ENCODE measurements at regions not wholly inside any gene's neighbourhood (a gene's known extent, or its start where the extent isn't known, plus 50 kb on each side); places are given as distances from the start of the nearest gene placed in this dataset.

DNA sequence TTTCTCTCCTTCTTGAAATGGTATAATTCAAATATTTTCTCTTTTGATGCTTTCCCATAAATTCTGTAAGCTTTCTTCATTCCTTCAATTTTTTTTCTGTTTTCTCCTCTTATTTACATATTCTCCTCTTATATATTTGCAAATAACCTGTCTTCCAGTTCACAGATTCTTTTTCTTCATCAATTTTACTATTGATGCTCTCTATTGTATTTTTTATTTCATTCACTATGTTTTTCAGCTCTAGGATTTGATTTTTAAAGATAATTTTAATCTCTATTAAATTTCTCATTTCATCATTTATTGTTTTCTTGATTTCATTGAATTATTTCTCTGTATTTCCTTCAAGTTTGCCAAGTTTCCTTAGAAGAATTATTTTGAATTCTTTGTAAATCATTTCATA, 54.0 kb upstream of the PRPS1L1 start:
- no peak for DNase-seq (ENCODE audit: low read depth)

DNA sequence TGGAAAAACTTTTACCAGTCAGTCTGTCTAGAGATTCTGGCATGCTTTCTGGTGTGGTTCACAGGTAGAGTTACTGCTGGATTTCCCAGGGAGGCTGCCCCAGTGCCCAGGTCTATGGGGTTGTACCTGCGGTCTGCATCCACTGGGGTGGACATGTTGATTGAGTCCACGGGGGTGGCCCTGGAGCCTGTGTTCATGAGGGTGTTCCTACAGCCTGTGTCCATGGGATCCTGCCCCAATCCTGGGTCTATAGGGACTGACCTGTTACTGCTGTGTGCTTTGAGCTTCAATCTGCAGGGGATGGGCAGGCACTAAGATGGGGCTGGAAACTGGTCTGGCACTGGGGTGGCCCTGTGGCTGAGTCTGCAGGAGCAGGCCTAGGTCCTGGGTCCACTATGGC, 54.5 kb upstream of the PRPS1L1 start:
- DNase-seq (ENCODE audit: low read depth): no peak

DNA sequence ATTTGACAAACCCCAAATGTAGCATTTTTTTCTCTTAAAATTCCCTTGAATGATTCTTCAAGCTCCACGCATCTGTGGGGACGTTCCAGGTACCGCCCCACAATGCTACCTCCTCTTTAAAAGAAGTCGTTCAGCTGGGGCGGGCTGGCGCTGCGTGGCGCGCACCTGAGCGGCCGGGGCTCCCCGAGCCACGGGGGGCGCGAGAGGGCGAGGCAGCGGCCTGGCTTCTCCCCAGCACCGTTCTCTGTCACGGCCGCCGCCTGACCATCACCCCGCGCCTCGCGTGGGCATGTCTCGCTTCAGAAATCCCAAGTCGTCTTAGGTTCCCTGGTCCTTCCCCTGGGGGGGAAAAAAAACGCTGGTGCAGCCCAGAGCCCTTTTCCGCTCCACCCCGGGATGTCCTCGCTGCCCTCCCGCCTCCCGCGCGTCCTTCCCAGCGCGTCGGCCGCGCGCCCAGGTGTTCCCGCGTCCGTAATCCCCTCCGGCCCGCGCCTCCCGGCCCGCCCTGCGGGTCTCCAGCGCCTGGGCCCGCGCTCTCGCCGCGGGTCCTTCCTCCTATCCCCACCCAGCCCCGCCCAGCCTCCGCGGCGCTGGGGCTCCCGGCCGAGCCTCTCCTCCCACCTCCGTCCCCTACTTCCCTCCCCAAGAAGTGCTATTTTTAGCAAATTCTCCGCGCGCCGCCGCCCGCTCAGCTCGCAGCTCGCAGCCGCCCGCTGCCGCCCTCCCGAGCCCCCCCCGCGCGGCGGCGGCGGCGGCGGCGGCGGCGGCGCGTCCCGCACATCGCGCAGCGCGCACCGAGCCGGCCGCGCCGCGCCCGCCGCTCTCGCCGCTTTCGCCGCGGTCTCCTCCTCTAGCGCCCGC, 58.7 kb upstream of the PRPS1L1 start:
- peak; percentile 7 for DNase-seq (ENCODE audit: low read depth)

DNA sequence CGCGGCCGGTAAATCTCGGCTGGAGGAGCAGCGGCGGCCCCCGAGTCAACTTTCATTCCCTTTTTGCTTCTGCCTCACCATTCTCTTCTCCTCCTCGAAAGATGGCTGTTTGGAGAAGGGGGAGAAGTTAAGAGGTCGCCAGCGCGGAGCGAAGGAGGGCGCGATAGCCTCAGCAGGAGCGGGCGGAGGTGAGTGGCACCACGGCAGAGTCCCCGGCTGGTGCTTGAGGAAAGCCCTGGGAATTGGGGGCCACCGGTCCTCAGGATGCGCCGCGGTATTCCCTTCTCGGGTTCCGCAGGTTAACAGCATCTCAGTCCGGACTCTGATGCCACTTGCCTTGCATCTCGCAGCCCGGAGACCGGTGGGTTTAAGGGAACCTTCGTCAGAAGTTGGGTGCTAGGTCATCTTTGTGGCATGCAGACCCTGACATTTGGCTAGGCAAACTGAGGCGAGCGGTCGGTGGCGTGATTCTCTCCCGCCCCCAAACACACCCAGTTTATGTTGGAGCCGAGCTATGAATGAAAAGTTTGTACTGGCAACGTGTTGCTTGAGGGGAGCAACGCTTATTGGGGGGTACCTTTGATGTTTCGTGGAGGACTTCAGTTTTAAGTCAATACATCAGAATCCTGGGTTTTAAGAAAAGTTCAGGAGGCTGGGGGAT, 59.5 kb upstream of the PRPS1L1 start:
- DNase-seq (ENCODE audit: low read depth): peak; percentile 9

DNA sequence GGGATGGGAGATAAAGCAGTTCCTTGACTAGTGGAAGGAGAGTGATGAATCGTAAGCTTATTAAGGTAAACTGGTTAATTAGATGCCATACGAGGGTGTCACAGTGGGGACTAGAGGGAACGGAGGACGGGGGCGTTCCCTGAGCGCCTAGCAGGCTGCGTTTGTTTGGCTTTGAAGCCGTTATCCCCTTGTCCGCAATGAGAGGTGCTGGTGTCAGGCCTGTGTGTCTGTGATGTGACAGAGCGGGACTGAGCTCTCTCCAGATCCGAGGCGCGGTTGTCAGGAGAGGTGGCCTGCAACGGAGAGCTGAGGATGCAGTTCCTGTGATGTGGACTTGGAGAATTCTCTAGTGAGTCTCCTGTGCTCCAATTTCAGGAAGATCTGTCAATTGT, 60.0 kb upstream of the PRPS1L1 start:
- no peak for DNase-seq (ENCODE audit: low read depth)

DNA sequence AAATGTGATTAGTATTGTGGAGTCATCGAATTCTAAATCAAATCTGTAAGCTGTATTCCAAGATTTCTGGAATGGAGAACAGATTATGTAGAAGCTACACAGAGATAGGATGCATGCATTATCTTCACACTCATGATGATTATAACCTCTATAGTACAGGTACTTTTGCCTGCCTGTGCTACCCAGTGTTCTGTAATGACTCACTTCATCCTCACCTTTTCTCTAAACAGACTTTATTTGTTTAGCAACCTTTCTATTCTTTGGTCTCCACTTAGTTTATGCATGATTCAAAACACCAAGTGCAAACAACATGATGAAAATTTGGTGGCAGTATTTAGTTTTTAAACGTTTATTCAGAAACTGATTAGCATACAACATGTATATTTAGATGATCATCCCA, 68.4 kb upstream of the PRPS1L1 start:
- no peak for DNase-seq (ENCODE audit: low read depth)

DNA sequence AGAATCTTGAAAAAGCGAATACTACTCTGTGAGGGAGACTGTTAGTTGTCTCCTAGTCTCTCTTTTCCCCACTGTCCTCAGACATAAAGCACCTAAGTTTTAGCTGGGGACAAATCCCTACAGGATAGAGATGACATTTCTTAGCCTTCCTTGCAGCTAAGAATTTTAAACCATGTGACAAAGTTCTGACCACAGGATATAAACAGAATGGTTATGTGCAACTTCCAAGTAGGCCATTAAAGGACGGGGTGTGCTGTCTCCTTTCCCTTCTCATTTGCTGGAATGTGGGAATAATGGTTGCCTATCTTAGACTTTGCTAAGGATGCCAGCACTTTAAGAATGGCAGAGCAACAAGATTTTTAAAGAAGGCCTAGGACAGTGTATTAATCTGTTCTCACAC, 74.9 kb upstream of the PRPS1L1 start:
- no peak for DNase-seq (ENCODE audit: low read depth)

DNA sequence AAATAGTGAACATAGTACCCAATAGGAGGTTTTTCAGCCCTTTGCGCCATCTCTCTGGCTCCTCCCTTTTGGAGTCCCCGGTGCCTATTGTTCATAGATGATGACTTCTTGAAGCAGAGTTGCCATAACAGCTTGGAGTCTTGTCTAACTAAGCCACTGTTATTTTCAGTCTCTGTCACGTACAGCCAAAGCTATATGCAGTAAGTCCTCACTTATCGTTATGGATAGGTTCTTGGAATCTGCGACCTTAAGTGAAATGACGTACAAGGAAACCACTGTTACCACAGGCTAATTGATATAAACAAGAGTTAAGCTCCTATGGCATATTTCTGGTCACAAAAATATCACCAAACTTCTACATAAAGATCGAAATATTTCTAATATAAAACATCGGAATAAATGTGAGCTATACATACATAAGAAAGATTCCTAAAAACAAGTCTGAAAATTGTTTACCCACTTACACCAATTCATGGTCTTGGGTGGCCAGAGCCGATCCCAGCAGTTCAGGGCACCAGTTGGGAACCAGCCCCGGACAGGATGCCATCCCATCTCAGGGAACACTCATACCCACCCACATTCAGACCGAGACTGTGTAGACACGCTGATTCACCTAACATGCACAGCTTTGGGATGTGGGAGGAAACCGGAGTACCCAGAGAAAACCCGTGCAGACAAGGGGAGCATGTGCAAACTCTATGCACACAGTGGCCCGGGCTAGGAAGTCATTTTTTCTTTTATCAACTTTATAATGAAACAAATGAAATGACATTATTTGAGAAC, 76.0 kb upstream of the PRPS1L1 start:
- no peak for DNase-seq (ENCODE audit: low read depth)

DNA sequence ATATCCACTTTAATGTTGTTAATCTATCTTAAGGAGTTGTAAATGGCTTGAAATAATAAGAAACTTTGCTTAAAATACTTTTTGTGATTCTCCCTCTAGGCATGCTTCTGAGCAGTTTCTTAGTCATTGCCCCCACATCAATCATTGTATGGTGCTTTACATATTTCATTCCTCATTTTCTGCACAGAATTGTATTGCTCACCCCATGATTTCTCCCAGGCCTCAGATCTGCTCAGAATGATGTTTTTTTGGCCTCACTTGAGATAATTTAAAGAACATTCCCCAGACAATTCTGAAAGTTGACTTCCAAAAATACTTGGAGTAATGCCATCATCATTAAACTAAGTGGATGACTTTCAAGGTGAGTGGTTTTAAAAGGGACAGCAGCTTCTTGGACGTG, 82.1 kb upstream of the PRPS1L1 start:
- peak; percentile 8 for DNase-seq (ENCODE audit: low read depth)

DNA sequence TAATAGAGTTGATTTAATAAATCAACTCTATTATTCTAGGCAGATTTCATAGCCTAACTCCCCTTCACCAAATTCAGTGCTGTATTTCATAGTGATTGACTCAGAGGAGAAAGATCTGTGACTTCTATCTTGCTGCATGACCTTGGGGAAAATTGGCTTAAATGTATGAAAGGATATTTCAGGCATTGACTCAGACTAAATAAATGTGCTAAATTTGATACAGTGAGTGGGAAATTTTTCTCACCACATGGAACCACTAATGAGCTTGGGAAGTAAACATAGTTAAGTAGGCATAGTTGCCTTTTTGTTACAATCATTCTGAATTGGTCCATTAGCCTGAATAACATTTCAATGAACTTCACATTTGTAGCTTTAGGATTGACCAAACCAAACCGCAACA, 89.0 kb upstream of the PRPS1L1 start:
- DNase-seq (ENCODE audit: low read depth): peak; percentile 11

DNA sequence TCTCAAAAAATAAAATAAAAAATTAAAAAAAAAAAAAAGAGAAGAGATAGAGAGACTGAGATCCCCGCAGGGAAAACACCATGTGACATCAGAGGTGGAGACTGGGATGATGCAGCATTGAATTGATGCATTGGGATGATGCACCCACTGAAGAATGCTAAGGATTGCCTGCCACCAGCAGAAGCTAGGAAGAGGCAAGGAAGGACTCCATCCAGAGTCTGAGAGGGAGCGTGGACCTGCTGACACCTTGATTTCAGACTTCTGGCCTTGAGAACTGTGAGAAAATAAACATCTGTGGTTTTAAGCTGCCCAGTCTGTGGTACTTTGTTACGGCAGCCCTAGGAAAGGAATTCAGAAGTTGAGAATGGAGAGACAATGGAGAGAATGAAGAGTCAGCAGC, 89.8 kb upstream of the PRPS1L1 start:
- peak; percentile 66 for DNase-seq (ENCODE audit: low read depth)

DNA sequence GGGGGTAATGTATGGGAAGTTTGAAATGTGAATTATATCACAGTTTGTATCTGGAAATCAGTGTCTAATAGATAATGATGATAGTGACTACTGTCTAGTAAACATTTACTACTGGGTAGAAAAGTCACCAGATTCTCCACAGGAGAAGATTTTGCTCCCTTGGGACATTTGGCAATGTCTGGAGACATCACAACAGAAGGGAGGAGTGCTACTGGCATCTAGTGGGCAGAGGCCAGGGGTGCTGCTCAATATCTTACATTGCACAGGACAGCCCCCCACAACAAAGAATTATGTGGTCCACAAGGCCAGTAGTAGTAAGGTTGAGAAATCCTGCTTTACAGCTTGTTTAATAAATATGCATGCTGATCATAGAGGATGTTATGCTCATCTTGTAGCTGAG, 92.3 kb upstream of the PRPS1L1 start:
- DNase-seq (ENCODE audit: low read depth): peak; percentile 11

DNA sequence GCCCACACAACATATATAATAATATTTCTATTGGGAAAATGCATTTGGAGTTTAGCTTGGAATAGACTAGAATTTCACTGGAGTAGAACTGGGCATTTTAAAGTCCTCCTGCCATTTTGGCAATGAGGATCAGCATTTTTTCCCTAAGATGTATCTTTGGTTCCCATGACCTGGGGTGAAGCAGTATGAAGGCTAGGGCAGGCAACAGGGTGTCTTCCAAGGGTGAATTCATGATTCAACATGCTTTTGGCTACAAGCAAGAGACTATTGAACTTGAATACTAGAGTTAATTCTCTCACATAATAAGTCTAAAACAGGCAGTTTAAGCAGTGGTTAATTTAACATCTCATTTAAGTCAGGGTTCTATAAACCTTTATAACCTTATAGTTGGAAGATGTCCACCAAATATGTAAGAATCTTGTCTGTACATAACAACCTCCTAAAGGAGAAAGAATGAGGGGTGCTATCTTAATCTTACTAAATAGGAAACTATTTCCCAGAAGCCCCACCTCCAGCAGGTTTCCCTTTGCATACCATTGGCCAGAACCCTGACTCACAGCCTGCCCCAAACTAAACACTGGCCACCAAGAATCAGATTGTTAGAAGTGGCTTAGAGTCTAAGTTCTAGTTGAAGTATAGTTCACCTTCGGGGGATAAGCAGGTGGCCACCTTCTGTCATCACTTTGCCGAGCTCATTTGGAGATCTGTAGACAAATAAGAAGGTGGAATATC, 96.0 kb upstream of the PRPS1L1 start:
- DNase-seq (ENCODE audit: low read depth): no peak

DNA sequence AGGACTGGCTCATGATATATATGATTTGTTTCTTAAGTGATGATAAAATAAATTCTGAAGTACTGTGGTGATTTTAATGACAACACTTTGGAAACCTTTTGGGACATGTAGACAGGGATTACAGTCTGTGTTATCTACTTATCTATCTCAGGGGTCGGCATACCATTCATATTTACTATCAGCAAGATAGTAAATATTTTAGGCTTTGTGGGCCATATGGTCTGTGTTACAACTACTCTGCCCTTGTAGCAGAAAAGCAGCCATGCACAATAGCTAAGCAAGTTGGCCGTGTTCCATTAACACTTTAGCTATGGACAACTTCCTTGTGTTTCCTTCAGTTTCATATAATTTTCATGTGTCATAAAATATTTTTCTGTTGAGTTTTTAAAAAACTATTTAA, 97.8 kb upstream of the PRPS1L1 start:
- DNase-seq (ENCODE audit: low read depth): peak; percentile 7

DNA sequence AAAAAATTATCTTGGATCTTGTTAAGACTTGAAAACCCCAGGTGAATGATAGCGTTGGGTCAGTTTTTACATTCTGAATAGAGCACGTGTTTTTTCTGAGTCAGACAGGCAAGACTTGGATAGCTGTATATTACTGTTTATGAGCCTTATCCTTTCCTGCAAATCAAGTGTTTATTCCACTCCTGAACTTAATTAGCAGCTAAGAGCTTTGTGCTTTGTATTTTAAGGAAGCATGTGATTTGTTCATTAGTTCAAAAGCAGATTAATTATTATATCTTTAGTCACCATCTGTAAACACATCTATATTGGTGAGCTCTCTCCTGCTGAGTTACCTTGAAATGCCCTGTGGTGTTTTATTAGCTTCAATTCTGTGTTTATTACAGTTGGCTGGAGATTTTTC, 98.6 kb upstream of the PRPS1L1 start:
- no peak for DNase-seq (ENCODE audit: low read depth)

DNA sequence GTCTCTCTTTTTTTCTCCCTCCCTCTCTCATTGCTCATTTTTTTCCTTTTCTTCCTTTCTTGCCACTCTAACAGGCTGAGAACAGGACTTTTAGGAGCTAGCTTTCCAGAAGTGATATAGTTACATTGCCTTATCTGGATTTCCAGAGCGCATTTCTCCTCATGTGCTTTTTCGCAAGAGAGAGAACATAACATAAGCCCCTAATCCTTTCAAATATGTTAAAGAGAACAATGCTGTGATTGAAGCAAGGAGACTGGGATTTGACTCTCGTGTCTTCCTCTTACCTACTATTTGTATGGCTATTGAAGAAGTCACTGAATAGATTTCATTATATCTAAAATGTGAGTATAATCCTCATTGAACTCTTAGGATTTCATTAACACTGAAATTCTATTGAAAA, 101.2 kb upstream of the PRPS1L1 start:
- DNase-seq (ENCODE audit: low read depth): no peak

DNA sequence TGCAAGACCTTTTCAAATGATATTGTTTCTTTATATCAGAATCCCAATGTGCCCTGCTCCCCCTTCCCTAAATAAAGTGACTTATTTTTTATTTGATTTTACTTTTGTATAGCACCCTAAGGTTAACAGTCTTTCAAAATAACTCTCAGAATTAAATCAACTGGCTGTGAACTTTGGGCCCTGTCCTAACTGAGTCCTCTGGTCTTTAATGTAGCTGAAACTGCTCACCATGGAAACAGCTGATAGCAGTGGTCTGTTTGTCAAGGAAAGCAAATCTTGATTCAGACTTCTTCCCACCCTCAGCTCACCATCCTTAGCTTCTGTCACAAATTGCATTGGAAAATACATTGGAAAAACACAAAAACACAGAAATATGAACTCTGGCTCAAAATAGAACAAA, 105.2 kb upstream of the PRPS1L1 start:
- DNase-seq (ENCODE audit: low read depth): no peak

DNA sequence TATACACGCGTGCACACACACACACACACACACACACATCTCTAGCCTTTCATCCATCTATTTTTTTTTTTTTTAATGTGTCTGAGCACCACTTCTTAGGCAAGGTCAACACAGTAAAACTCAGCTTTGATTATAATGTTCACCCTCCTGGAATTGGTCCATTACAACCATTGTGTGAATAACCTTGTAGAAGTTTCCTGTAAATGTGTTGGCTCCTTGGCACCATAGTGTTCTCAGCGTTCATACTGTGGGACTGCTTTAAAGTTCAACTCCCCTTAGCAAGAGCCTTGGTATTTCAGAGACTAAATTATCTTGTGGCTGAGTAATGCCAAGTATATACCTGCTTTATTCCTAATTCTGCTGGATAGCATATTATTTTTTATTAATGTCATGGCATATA, 106.3 kb upstream of the PRPS1L1 start:
- no peak for DNase-seq (ENCODE audit: low read depth)

DNA sequence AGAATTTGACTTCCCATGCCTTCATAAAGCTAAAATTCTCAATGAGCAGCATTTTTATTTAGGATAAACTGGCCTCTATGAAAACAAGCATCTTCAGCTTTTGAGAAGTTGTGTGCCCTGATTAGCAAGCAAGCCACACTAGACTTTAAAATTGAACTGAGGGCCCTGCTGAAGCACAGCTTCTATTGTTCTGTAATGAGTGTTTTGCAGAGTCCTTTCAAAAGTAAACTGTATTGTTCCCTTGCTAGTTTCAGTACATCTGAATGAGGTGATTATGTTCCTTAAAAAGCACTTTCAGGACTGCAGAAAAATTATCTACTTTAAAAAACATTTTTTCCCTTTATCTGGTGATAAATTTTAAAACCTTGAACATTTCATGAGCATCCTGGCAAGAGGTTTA, 113.3 kb upstream of the PRPS1L1 start:
- no peak for DNase-seq (ENCODE audit: low read depth)

DNA sequence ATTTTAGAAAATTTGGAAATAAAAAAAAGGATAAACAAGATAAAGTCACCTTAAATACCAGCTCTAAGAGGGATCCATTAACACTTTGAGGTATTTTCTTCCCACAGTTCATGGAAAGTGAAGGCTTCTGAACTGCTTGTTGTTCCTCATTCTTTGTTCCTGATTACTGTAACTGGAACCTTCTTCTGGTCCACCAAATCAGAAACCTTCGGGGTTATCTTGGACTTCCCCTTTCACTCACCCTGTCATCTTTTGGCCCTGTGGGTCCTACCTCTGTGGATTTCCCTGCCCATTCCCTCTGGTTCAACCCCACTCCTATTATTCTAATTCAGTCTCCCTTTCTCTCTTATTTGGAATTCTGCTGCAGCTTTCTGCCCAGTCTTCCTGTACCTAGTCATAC, 116.5 kb upstream of the PRPS1L1 start:
- no peak for DNase-seq (ENCODE audit: low read depth)

DNA sequence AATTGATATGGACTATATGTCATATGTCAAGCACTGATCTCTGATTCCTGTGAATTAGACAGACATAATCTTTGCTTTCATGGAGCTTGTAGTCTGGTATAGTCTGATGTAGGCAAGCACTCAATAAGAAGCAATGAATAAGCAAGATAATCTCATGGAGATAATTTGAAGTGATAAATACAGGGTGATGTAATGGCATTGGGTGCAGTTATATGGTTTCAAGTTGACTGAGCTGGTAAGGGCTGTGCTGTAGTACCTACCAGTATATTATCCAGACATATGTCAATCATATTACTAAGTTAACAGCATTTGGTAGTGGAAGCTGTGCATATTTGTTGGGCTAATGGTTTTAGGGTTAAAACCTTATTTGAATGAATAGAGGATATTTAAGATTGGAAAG, 117.5 kb upstream of the PRPS1L1 start:
- no peak for DNase-seq (ENCODE audit: low read depth)

DNA sequence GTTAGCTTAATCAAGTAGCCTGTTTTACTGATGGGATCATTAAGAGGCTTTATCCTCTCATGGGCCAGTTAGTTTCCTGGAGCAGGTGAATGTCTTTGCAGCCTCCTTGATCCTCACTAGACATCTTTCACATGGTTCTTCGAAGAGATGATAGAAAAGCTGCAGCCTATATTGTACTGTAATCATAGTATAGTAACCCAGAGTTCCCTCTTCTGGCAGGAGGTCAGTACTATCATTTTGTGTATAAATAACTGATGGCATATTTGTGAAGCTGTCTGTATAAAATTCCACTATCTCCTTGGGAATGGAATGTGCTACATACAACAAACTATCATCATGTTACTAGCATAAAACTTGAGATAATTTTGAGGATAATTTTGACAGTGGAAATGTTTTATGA, 123.8 kb upstream of the PRPS1L1 start:
- no peak for DNase-seq (ENCODE audit: low read depth)

All from iris pigment epithelial cell (primary cell).